Epidermal melanocyte (primary cell): ENCODE measurements at regions not wholly inside any gene's neighbourhood (a gene's known extent, or its start where the extent isn't known, plus 50 kb on each side); places are given as distances from the start of the nearest gene placed in this dataset.

ENCODE experiments used
- DNase-seq: peaks from one replicate; pipeline ENCODE4 v3.0.0; 2011; ENCODE audit warnings: low spot score; ENCODE audit not compliant: insufficient read length

DNA sequence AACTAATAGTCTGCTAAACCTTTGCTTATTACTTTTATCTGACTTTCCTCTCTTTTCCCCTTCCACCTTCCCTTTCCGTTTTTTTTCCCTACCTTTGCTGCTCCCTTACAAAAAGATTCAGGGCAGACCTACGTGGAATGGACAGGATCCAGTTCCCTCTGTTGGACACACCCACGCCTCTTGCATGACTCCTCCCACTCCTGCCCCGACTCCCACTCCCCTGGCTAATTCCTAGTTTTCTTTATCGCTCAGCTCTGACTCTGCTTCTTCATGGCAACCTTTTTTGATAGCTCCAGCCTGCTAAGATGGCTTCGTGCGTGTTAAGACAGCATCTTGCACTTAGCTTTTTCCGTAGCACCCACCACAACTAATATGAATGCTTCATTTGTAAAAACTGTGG is 715.6 kb upstream of the NRSN1 start:
- DNase-seq = no peak

DNA sequence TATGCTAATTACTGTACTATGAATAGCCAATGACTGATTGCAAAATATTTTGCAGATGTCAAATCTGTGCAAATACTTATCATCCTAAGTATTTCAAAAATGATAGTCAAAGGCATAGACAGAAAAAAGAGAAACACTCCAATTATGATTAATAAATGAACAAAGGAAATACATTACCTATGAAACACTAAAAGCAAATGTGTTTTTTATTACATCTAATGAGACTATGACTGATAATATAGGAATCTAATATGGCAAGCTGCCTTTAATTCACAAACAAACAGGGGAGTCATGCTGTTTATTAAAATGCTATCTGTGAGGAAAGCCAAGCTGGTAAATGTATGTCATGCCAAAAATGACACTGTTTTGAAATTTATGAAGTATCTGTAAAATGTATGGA is 713.2 kb upstream of the NRSN1 start:
- no peak for DNase-seq

DNA sequence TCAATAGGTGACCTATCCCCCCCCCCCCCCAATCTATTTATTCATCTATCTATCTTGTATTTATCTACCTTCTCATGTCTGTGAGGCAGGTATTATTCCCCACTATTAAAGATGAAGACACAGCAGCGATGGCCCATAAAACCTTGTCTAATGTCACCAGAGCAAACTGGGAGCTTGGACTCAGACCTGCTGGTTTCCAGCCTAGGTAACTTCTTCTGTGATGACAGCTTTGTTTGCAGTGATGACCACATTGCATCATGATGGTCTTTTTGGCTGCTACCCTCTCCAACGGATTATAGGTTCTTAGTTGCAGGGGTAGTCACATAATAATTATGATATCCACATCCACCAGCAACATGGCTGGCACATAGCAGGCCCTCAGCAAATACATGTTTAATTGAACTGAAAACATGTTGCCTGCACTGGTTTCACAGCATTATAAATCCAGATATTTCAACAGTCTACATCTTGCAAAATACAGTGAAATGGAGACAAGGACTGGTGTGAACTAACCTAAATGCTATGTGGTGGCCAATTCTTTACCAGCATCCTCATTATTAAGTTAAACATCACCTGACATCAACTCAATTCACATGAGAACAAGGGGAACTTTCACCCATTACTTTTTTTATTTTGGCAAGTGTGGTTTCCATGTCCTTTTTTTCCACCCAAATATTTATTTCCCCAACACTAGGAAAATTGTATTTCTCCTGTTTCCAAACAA is 712.5 kb upstream of the NRSN1 start:
- DNase-seq = no peak

DNA sequence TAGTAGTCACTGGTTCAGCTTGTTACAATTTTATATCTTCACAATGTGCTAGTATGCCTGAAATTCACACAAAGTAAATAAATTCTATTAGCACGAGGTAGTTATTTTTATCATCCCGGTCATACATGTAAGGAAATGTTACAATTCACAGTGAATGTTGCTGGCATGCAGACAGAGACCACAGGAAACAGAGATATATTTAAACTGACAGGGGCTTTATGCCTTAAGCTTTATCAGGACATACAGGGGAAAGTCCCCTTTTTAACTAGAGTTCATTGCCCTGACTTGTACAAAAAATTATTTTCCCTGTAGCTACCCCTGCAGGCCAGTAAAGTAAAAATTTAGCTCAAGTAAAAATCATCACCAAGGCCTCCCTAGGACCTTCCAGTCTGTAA is 712.0 kb upstream of the NRSN1 start:
- DNase-seq = peak; percentile 29

DNA sequence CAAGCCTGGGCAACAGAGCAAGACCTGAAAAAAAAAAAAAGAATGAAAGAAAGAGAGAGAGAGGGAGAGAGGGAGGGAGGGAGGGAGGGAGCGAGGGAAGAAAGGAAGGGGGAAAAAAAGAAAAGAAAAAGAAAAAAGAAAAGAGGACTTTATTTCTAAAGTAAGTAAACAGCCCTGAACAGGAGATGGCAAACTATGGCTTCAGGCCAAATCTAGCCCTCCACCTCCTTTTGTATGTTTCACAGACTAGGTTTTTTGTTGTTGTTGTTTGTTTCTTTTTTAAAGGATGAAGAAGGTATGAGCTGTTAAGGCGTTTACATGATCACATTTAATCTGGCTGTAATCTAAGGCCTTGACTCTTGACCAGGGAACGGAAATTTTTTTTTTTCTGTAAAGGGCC is 711.1 kb upstream of the NRSN1 start:
- DNase-seq = no peak

DNA sequence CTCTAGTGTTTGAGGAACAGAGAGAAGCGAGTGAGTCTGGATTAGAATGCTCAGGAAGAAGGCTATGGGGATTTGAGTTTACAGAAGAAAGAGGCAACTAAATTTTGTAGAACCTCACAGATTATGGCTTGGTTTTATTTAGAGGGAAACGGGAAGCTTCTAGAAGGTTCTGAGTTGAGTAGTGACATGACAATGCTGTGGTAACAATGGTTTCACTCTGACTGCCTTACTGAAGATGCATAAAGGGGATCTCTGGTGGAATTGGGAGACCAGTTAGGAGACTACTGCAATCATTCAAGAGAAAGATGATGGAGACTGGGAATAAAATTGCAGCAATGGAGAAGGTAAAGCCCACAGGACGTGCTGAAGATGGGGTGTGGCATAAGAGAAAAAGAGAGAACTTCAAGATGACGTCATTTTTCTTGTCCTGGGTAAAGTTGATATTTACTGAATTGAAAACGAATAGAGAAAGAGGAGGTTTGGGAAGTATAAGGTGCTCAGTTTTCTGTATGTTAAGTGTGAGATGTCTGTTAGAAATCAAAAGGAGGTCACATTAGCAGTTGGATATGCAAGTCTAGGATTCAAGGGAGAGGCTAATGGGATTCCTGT is 710.1 kb upstream of the NRSN1 start:
- DNase-seq = no peak

DNA sequence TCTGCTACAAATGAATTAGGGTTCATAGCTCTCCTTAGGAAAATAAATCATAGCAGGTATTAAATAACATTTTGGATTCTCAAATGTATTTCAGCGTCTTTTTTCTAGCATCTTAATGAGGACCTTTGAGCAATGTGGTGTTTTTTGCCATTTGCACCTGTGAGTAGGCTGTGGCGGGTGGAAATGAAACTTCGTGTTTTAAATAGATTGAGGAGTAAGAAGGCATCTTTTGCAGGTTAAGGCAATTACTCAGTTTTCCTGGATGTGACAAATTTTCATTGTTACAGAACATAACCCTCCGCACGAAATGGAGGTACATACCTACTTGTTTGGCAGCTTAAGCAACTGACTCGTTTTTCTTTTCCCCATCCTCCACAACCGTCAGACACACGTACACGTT is 708.9 kb upstream of the NRSN1 start:
- DNase-seq = no peak

DNA sequence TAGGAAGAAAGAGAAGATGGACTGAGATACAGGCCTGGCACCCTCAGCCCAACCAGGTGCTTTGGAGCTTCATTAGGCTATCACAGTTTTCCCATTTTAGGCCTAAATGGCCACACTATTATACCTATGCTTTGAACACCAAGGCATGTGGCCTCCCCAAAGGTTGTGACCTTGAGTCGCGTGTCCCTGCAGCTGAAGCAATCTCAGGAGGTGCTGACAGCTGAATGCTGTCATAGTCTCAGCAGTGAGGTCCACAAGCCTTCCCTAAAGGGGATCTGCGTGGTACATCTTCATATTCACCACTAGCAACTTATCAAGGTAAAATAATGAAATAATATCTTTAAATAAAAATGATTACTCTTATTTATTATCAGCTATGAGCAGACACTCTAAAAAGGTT is 707.9 kb upstream of the NRSN1 start:
- no peak for DNase-seq

DNA sequence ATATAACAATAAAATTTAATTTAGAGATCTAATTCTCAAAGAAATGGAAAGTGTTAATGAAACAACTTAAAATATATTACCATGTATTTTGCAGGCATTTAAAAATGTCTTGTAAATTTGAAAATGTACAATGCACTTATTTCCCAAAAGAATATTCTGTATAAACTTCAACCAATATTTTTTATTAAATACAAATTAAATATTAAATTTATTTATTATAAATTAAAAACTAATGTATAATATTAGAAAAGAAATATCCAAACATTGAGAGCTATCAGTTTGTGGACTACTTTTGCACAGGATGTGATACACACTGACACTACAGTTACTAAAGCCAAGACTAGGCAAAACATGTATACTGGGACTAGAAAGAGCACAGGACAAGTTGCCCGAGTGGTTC is 707.0 kb upstream of the NRSN1 start:
- DNase-seq = no peak

DNA sequence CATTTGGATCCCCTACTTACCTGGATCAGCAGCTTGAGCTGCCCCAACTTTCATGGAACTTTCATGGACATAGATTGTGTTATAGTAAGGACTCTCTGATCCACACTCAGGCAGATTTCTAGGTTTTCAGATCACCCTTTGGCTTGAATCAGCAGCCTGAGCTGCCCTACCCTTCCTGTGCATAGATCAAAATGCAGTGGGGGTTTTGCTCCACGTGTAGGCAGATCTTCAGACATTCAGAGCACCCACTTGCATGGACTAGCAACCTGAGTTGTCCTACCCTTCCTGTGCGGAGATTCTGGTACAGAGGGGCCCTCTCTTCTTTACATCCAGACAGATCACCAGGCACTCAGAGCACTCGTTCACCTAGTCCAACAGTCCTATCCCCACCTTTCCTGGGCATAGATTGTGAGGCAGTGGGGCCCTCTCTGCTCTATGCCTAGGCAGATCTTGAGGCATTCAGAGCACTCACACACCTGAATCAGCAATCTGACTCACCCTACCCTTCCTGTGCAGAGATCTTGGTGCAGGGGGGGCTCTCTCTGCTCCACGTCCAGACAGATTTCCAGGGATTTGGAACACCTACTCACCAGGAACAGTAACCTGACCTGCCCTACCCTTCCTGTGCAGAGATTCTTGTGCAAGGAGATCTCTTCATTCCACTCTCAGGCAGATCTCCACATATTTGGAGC is 705.2 kb upstream of the NRSN1 start:
- DNase-seq = no peak

DNA sequence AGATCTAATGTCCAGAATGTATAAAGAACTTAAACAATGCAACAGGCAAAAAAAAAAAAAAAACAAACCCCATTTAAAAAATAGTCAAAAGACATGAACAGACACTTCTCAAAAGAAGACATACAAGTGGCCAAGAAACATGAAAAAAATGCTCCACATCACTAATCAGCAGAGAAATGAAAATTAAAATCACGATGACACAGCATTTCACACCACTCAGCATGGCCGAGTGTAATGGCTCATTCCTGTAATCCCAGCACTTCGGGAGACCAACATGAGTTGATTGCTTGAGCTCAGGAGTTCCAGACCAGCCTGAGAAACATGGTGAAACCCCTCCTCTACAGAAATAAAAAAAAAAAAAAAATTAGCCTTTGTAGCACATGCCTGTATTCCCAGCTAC is 701.4 kb upstream of the NRSN1 start:
- no peak for DNase-seq

DNA sequence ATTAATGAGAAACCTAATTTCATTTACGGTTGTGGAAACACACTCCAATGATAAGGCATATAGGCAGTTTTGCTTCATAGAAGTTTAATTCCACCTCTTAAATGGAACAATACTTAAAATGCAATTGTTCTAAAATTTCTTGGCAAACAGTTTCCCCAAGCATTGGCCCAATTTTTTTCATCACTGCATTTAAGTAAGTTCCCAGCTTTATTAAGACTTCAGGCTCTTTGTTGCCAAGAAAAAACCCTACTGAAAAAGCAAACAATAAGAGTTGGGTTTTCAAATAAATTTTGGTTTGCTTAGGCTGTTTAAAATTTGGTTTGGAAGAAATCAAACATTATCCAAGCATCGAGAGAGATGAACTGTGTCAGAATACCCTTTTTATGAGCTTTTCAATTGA is 690.9 kb upstream of the NRSN1 start:
- no peak for DNase-seq

DNA sequence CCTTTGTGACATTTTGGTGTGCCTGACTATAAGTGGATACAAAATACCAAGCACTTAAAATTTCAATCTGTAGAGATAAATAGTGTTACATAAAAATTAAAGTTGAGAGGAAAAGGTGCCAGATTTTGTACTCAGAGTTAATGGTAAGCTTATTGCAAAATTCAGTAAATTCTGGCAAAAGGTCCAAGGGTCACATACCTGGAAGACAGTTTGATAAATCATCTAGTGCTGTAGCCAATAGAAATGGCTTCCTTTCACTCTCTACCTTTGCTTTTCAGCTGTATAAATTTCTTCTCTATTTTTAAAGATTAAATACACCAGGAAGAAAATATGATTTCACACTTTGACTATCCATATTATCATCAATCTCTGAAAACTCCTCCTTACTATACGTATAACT is 690.2 kb upstream of the NRSN1 start:
- DNase-seq = no peak

DNA sequence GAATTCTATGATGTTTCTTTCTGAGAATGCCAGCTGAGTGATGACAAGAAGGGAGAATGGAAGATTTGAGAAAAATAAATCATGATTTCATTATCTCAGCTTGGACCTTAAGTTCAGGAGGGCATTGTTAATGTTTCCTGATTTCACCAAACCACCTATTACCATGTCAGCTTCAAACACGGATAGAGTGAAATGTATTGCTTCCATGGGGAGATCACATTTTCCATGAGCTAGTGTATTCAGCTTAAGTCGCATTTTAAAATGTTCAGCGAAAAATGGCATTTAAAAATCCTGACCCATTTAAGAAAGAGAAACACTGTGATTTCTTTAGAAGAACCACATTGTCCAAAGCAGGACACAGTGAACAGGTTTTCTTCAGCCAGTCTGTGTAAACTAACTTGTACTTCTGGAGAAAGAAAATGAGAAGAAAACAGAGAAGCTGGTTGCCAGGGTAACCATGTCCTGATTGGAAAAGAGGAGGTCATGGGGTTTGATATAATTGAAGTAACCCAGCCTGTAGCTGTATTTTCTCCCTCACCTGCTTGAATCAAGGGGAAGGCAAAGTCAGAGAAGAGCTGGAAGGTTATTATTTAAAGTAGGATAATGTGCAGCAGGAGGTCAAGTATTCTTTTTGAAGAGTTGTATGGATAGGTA is 684.1 kb upstream of the NRSN1 start:
- DNase-seq = no peak

DNA sequence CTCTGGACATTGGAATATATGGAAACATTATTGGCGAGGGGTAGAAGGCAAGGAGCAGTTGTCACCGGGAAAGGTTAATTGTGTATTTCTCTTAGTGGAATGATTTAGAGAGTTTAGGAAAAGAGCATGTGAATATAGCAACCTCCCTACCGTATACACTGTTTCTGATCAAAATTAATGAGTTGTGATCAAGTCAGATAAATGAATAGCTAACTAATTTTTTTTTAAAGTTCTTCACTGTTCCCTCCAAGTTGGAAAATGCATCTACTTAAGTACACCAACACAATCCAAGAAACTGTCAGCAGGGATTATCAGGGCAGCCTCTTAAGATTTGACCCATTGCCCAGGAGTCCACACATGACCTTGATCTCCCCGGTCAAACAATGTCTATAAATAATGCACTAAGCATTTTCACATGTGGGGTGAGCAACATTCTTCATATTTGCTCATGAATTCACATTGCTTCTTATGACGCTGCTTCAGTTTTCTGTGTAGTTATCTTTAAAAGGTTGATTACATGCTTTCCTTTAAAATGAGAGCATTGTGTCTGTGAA is 680.8 kb upstream of the NRSN1 start:
- no peak for DNase-seq

DNA sequence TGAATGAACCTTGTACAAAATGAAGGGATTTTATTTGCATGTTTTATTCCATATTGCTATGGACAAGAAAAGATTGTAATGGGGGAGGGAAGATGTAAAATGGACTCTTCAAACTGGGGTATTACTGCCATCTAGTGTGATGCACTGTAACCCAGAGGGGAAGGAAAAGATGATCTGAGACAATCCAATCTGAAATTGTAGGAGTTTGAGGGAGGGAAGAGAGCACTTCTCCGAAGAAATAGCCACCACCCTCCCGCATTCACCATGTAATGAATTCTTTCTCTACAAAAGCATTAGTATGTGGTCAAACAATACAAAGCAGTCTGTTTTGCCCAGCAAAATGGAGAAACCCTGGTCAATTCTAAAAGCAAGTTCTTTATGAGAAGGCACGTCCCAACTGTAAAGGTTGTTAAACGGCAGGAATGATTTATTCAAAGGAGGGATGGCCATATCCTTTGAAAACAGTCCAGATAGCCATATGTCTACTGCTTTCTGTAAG is 679.5 kb upstream of the NRSN1 start:
- peak; percentile 18 for DNase-seq

DNA sequence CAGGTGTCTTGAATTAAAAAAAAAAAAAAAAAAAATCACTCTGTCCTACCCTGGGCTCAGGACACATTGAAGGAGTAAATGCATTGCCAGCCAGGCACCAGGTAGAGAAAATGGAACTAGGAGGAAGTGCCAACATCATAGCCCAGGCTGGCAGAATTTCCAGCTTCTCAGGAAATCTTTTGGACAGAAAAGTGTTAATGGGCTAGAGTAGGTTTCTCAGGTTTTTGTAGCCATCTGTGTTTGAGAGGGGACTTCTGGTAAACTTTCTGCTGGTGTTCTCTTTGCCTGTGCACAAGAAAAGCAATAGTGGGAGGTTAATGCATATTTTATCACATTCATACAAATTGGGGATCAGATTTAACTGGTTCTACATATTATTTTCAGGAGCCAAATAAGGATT is 678.3 kb upstream of the NRSN1 start:
- DNase-seq = no peak

DNA sequence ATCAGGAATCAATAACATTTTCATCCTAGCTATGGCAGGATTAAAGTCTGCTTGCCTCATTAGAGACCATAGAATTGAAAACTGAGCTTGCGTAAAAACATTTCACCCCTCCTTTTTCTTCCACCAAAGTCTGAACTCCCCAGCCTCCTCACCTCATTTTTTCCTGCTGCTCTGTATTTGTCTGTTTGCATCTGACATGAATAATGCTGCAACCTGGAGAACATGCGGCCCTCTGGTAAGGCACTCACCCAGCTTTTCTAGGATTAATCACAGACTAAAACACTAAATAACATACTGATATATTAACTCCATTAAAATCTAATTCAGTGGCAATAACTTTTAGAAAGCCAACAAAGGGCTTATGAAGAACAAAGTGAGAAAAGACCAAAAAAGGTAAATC is 677.7 kb upstream of the NRSN1 start:
- no peak for DNase-seq

DNA sequence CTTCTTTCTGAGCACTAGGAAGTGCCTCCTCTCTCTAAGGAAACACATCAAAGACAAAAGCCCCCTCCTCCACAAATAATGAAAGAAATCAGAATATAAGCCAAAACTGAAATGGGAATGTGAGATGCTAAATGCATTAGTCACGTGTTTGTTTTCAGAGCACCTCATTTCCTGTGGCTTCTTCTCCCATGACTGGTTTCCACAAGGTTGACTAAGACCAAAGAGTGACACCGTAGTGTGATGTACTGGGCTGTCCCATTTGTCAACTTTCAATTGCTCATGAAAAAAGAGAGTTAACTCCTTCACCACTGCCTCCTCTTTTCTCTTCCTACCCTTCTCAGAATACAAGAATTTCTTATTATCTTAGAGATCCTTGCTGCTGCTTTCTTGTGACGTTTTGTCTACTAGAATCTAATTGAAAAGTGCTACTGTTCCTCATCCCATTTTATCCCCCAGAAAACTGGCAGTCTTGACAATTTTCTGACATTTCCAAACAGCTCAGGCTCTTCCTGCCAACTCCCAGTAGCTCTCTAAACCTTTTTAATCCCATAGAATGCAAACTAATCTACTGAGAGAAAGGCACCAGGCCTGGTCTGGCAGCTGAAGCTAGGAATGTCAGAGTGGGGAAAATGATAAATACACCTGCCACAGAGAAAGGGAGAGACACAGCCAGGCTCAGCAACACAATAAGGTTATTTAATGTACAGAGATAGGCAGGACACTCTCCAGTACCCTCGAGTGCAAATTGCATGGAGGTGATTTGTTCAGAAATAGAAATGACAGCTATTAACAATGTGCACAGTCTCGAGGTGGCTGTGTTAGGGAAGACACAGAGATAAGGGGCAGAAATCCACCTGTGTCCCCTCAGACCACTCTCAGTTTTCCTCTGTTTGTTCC is 671.7 kb upstream of the NRSN1 start:
- no peak for DNase-seq

DNA sequence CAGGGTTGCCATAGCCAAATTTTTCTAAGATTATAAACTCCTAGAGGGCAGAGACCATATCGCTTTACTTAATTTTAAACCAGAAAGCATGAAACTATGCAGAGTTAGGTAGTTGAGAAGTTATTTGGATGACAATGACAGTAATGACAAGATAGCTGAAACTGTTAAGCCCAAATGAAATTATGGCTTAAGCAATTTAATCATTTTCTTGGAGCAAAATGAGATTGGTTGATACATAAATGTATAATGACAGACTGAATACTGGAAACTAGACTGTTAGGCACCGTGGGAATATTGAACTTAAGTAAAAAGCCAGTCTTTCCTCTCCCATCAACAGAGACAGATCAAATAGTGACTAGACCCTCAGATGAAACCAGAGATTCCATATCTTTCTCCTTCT is 670.3 kb upstream of the NRSN1 start:
- DNase-seq = no peak

DNA sequence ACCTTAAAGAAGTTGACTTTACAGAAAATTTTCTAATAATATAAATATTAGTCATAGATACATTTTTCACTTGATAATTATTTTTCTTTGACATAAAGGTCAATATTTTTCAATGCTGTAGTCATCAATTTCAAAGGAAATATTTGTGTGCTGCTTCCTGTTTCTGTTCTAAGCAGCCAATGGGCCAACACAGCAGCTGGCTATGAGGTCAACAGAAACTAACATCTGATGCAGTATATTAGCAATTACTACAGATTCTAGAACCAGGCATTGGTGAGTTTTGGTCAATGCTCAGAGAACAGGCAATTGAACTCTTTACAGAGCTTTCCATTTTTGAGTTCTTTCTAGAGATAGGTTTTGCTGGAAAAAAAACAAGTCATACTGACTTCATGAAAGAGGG is 669.6 kb upstream of the NRSN1 start:
- no peak for DNase-seq
